SU-DHL-6 (cell line): ENCODE measurements at regions not wholly inside any gene's neighbourhood (a gene's known extent, or its start where the extent isn't known, plus 50 kb on each side); places are given as distances from the start of the nearest gene placed in this dataset.

Experiments
- H2AFZ ChIP-seq: fragments of 200-600 bp; sonication (generic); 2 replicates; pipeline ENCODE4 v1.6.1; 2014; ENCODE audit warnings: low read depth, mild to moderate bottlenecking, moderate library complexity, mixed read lengths, antibody characterized with exemption, low read length; ENCODE audit not compliant: severe bottlenecking
- H3F3A ChIP-seq: fragments of 200-600 bp; shearing (Covaris generic); 2 replicates; pipeline ENCODE4 v1.6.0; 2016; ENCODE audit warnings: antibody characterized with exemption, mild to moderate bottlenecking; ENCODE audit not compliant: insufficient read depth
- H3K27ac ChIP-seq: fragments of 200-600 bp; sonication (generic); 2 replicates; pipeline ENCODE4 v1.5.1; 2016; ENCODE audit warnings: low read depth, mild to moderate bottlenecking, low read length, moderate library complexity, mixed read lengths
- H3K27me3 ChIP-seq: fragments of 200-600 bp; sonication (generic), shearing (Covaris generic); 2 replicates; pipeline ENCODE4 v1.6.0; 2014; ENCODE audit warnings: mild to moderate bottlenecking, low read length
- H3K36me3 ChIP-seq: fragments of 200-600 bp; sonication (generic); 2 replicates; pipeline ENCODE4 v1.6.1; 2014; ENCODE audit warnings: mild to moderate bottlenecking, low read length, mixed read lengths
- H3K4me2 ChIP-seq: fragments of 300-600, 200-600 bp; shearing (Covaris generic), sonication (generic); 2 replicates; pipeline ENCODE4 v1.6.0; 2014; ENCODE audit warnings: low read length, low read depth, mild to moderate bottlenecking; ENCODE audit not compliant: poor library complexity, severe bottlenecking
- H3K4me3 ChIP-seq: fragments of 200-600 bp; sonication (generic); 2 replicates; pipeline ENCODE4 v1.5.1; 2014; ENCODE audit warnings: antibody characterized with exemption, low read length, mild to moderate bottlenecking, mixed read lengths; ENCODE audit not compliant: insufficient read depth, poor library complexity, severe bottlenecking
- H3K79me2 ChIP-seq: fragments of 200-600 bp; sonication (generic); 2 replicates; pipeline ENCODE4 v1.6.1; 2014; ENCODE audit warnings: mild to moderate bottlenecking, low read length, moderate library complexity; ENCODE audit not compliant: insufficient read depth
- H3K9ac ChIP-seq: fragments of 200-600 bp; sonication (generic); 2 replicates; pipeline ENCODE4 v1.7.0; 2014; ENCODE audit warnings: mild to moderate bottlenecking, low read length
- H3K9me2 ChIP-seq: fragments of 200-600 bp; sonication (generic); replicated peaks from 2 replicates; pipeline ENCODE4 v1.6.1; 2014; ENCODE audit warnings: low read length; ENCODE audit not compliant: insufficient read depth
- H3K9me3 ChIP-seq: fragments of 200-600 bp; sonication (generic); 2 replicates; pipeline ENCODE4 v1.6.1; 2014; ENCODE audit warnings: low read length, mixed read lengths; ENCODE audit not compliant: insufficient read depth
- H4K20me1 ChIP-seq: fragments of 200-600 bp; sonication (generic); 2 replicates; pipeline ENCODE4 v1.6.1; 2014; ENCODE audit warnings: low read depth, mild to moderate bottlenecking, antibody characterized with exemption, low read length, moderate library complexity, mixed read lengths
- EZH2phosphoT487 ChIP-seq: fragments of 200-600 bp; sonication (generic), shearing (Covaris generic); conservative IDR thresholded peaks from 2 replicates; pipeline ENCODE4 v1.6.1; 2018; ENCODE audit warnings: mild to moderate bottlenecking, antibody characterized with exemption, low read length, moderate library complexity, mixed read lengths
- TF ChIP-seq, protein P1 (sequence below): fragments of 200-600 bp; sonication (generic); IDR thresholded peaks from one replicate; pipeline ENCODE4 v1.5.1; 2017; ENCODE audit warnings: antibody characterized with exemption, mild to moderate bottlenecking, low read length, moderate library complexity; ENCODE audit not compliant: insufficient read depth, poor library complexity, severe bottlenecking

DNA sequence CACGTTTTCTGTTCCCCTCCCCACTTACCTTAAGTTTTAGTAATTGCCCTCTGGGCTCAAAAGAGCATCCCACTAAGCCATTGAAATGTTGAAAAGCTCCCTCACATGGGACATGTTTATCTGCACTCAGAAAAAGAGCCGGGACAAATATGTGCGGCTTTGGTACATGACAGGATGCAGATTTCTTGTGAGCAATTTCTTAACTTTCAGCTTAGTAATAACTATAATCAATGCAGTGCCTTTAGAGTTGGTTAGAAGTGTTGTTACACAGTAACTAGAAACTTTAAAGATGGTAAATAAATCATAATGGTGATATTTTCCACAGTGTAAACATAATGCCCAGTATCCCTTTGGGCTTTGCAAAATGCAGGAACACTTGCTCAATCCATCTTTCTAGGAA lies 89.2 kb downstream of the ZNF365 start:
- Histone ChIP-seq H3K9me2 (no peaks in the 10 kb centered on the region), H3K27me3 (no peaks in the 10 kb centered on the region), H3K36me3 (no peaks in the 10 kb centered on the region), H3K4me3 (no peak overlapping the region), H3K9me3 (peaks cover 15% of the 10 kb centered on the region; the same call in 1 of the 2 replicates), H3K4me2 (no peak overlapping the region), H2AFZ (no peak overlapping the region), H3K79me2 (no peaks in the 10 kb centered on the region), H3F3A (no peaks in the 10 kb centered on the region), H3K27ac (no peak overlapping the region), H4K20me1 (no peaks in the 10 kb centered on the region), H3K9ac (no peak overlapping the region)
- TF ChIP-seq, protein P1, sequence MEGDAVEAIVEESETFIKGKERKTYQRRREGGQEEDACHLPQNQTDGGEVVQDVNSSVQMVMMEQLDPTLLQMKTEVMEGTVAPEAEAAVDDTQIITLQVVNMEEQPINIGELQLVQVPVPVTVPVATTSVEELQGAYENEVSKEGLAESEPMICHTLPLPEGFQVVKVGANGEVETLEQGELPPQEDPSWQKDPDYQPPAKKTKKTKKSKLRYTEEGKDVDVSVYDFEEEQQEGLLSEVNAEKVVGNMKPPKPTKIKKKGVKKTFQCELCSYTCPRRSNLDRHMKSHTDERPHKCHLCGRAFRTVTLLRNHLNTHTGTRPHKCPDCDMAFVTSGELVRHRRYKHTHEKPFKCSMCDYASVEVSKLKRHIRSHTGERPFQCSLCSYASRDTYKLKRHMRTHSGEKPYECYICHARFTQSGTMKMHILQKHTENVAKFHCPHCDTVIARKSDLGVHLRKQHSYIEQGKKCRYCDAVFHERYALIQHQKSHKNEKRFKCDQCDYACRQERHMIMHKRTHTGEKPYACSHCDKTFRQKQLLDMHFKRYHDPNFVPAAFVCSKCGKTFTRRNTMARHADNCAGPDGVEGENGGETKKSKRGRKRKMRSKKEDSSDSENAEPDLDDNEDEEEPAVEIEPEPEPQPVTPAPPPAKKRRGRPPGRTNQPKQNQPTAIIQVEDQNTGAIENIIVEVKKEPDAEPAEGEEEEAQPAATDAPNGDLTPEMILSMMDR: no peak
- no peak for TF ChIP-seq EZH2phosphoT487

DNA sequence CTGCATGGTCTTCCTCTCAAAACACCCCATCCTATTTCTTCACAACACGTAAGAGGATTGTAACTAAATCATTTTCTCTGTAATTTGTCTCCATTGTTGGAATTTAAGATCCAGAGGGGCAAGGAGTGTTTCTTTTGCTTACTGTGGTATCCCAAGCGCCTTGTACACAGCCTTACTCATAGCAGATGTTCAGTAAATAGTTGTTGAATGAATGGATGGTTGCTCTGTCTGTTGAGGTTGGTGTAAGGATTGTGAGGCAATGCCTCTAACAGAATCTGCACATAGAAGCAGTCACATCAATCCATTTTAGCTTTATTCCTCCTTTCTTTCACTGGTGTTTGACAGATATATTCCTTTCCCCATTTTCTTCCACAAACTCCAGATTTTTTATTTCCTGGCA lies 90.1 kb downstream of the ZNF365 start:
- no peaks in the 10 kb centered on the region for H3F3A ChIP-seq
- no peak overlapping the region for H2AFZ ChIP-seq
- H3K79me2 ChIP-seq: no peaks in the 10 kb centered on the region
- TF ChIP-seq EZH2phosphoT487: no peak
- TF ChIP-seq, protein P1: no peak
- peaks cover 15% of the 10 kb centered on the region; the same call in 1 of the 2 replicates for H3K9me3 ChIP-seq
- no peaks in the 10 kb centered on the region for H3K27me3 ChIP-seq
- H3K4me3 ChIP-seq: no peak overlapping the region
- no peaks in the 10 kb centered on the region for H4K20me1 ChIP-seq
- no peaks in the 10 kb centered on the region for H3K9me2 ChIP-seq
- no peak overlapping the region for H3K4me2 ChIP-seq
- no peaks in the 10 kb centered on the region for H3K36me3 ChIP-seq
- H3K9ac ChIP-seq: no peak overlapping the region
- H3K27ac ChIP-seq: no peak overlapping the region

DNA sequence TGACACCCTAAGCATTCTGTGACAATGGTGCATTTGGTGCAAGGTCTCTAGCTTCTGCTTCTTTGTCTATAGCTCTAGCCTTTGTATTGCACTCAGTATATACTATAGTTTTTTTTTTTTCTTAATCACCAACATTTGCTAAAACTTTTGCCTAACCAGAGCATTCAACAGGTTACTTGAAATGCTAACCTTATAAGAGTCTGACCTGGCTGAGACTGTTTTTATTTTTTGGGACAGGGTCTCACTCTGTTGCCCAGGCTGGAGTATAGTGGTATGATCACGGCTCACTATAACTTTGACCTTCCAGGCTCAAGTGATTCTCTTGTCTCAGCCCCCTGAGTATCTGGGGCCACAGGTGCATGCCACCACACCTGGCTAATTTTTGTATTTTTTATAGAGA lies 92.4 kb downstream of the ZNF365 start:
- Histone ChIP-seq H3K9me2 (no peaks in the 10 kb centered on the region), H3K27me3 (no peaks in the 10 kb centered on the region), H3K4me2 (no peak overlapping the region), H2AFZ (no peak overlapping the region), H3K9me3 (peaks cover 15% of the 10 kb centered on the region; the same call in 1 of the 2 replicates), H4K20me1 (no peaks in the 10 kb centered on the region), H3K27ac (no peak overlapping the region), H3F3A (no peaks in the 10 kb centered on the region), H3K36me3 (no peaks in the 10 kb centered on the region), H3K4me3 (no peak overlapping the region), H3K9ac (no peak overlapping the region), H3K79me2 (no peaks in the 10 kb centered on the region)
- no peak for TF ChIP-seq EZH2phosphoT487
- TF ChIP-seq, protein P1: no peak
